ENCODE measurements at regions not wholly inside any gene's neighbourhood (a gene's known extent, or its start where the extent isn't known, plus 50 kb on each side); places are given as distances from the start of the nearest gene placed in this dataset.

- H3K36me3 ChIP-seq (ENCODE audit: insufficient read depth, low read length): no peaks in the 10 kb centered on the region
- H3K9me2 ChIP-seq (replicated peaks; ENCODE audit: low read depth, low read length): no peaks in the 10 kb centered on the region
- H3K79me2 ChIP-seq (ENCODE audit: insufficient read depth, low read length): no peaks in the 10 kb centered on the region
- H4K20me1 ChIP-seq (ENCODE audit: insufficient read depth, low read length, poor library complexity, severe bottlenecking): no peaks in the 10 kb centered on the region
- no peaks in the 10 kb centered on the region for H3K9me3 ChIP-seq (ENCODE audit: insufficient read depth, low read depth, low read length)
- no peaks in the 10 kb centered on the region for H3F3A ChIP-seq (ENCODE audit: low read depth)
- H3K4me1 ChIP-seq (ENCODE audit: insufficient read depth, low read length, poor library complexity, severe bottlenecking): no peaks in the 10 kb centered on the region
- no peak overlapping the region for H3K9ac ChIP-seq (ENCODE audit: low read depth, low read length, poor library complexity, severe bottlenecking)
- H2AFZ ChIP-seq (ENCODE audit: low read length): no peak overlapping the region
- no peak overlapping the region for H3K4me3 ChIP-seq (ENCODE audit: low read length, poor library complexity, severe bottlenecking)
- H3K27me3 ChIP-seq (ENCODE audit: insufficient read depth, low read length, poor library complexity, severe bottlenecking): no peaks in the 10 kb centered on the region
- no peak for TF ChIP-seq CTCF (conservative IDR thresholded peaks at IDR 0.05; ENCODE audit: low read length)
- TF ChIP-seq EZH2phosphoT487 (IDR thresholded peaks at IDR 0.05; ENCODE audit: borderline replicate concordance): no peak
- H3K4me2 ChIP-seq (ENCODE audit: low read depth, low read length, poor library complexity, severe bottlenecking): no peak overlapping the region
Measured at GRCh38 chr20:39492223-39492797, 530.2 kb downstream of the DHX35 start.

GRCh38 chr20:39491711-39492110 lies 529.6 kb downstream of the DHX35 start:
- no peak for TF ChIP-seq CTCF (conservative IDR thresholded peaks at IDR 0.05; ENCODE audit: low read length)
- TF ChIP-seq EZH2phosphoT487 (IDR thresholded peaks at IDR 0.05; ENCODE audit: borderline replicate concordance): no peak
- H2AFZ ChIP-seq (ENCODE audit: low read length): no peak overlapping the region

GRCh38 chr20:39489986-39490560 lies 527.9 kb downstream of the DHX35 start:
- no peaks in the 10 kb centered on the region for H3K9me2 ChIP-seq (replicated peaks; ENCODE audit: low read depth, low read length)
- no peak overlapping the region for H3K9ac ChIP-seq (ENCODE audit: low read depth, low read length, poor library complexity, severe bottlenecking)
- H3K4me1 ChIP-seq (ENCODE audit: insufficient read depth, low read length, poor library complexity, severe bottlenecking): no peaks in the 10 kb centered on the region
- no peaks in the 10 kb centered on the region for H3F3A ChIP-seq (ENCODE audit: low read depth)
- no peak overlapping the region for H3K4me3 ChIP-seq (ENCODE audit: low read length, poor library complexity, severe bottlenecking)
- H3K36me3 ChIP-seq (ENCODE audit: insufficient read depth, low read length): no peaks in the 10 kb centered on the region
- H3K79me2 ChIP-seq (ENCODE audit: insufficient read depth, low read length): no peaks in the 10 kb centered on the region
- no peak overlapping the region for H2AFZ ChIP-seq (ENCODE audit: low read length)
- H3K9me3 ChIP-seq (ENCODE audit: insufficient read depth, low read depth, low read length): no peaks in the 10 kb centered on the region
- no peaks in the 10 kb centered on the region for H3K27me3 ChIP-seq (ENCODE audit: insufficient read depth, low read length, poor library complexity, severe bottlenecking)
- H3K4me2 ChIP-seq (ENCODE audit: low read depth, low read length, poor library complexity, severe bottlenecking): no peak overlapping the region
- H4K20me1 ChIP-seq (ENCODE audit: insufficient read depth, low read length, poor library complexity, severe bottlenecking): no peaks in the 10 kb centered on the region
- no peak for TF ChIP-seq CTCF (conservative IDR thresholded peaks at IDR 0.05; ENCODE audit: low read length)
- TF ChIP-seq EZH2phosphoT487 (IDR thresholded peaks at IDR 0.05; ENCODE audit: borderline replicate concordance): no peak

More at GRCh38 chr20:39491711-39492110, 529.6 kb downstream of the DHX35 start:
- no peaks in the 10 kb centered on the region for H3F3A ChIP-seq (ENCODE audit: low read depth)
- H3K9me3 ChIP-seq (ENCODE audit: insufficient read depth, low read depth, low read length): no peaks in the 10 kb centered on the region
- H3K4me3 ChIP-seq (ENCODE audit: low read length, poor library complexity, severe bottlenecking): no peak overlapping the region
- H3K36me3 ChIP-seq (ENCODE audit: insufficient read depth, low read length): no peaks in the 10 kb centered on the region
- no peaks in the 10 kb centered on the region for H3K9me2 ChIP-seq (replicated peaks; ENCODE audit: low read depth, low read length)
- H3K9ac ChIP-seq (ENCODE audit: low read depth, low read length, poor library complexity, severe bottlenecking): no peak overlapping the region
- H3K4me2 ChIP-seq (ENCODE audit: low read depth, low read length, poor library complexity, severe bottlenecking): no peak overlapping the region
- H3K79me2 ChIP-seq (ENCODE audit: insufficient read depth, low read length): no peaks in the 10 kb centered on the region
- no peaks in the 10 kb centered on the region for H3K4me1 ChIP-seq (ENCODE audit: insufficient read depth, low read length, poor library complexity, severe bottlenecking)
- H4K20me1 ChIP-seq (ENCODE audit: insufficient read depth, low read length, poor library complexity, severe bottlenecking): no peaks in the 10 kb centered on the region
- H3K27me3 ChIP-seq (ENCODE audit: insufficient read depth, low read length, poor library complexity, severe bottlenecking): no peaks in the 10 kb centered on the region
